Parathyroid adenoma (tissue), 2 donors: ENCODE measurements at regions not wholly inside any gene's neighbourhood (a gene's known extent, or its start where the extent isn't known, plus 50 kb on each side); places are given as distances from the start of the nearest gene placed in this dataset.

Experiments used
- H2AFZ ChIP-seq: fragments of 300-600 bp; sonication (generic); one replicate; pipeline ENCODE4 v1.7.0; 2017; ENCODE audit warnings: antibody characterized with exemption, mild to moderate bottlenecking
- H3K27ac ChIP-seq: fragments of 300-600 bp; sonication (generic); one replicate; pipeline ENCODE4 v1.7.0; 2017
- H3K27me3 ChIP-seq: fragments of 300-600 bp; sonication (generic); one replicate; pipeline ENCODE4 v1.7.0; 2017; ENCODE audit warnings: low read length; ENCODE audit not compliant: control insufficient read depth, insufficient read depth
- H3K36me3 ChIP-seq: fragments of 300-600 bp; sonication (generic); one replicate; pipeline ENCODE4 v1.7.0; 2017; ENCODE audit warnings: low read length; ENCODE audit not compliant: control insufficient read depth, insufficient read depth
- H3K4me1 ChIP-seq: fragments of 300-600 bp; sonication (generic); one replicate; pipeline ENCODE4 v1.7.0; 2017; ENCODE audit warnings: control low read depth
- H3K4me2 ChIP-seq: fragments of 300-600 bp; sonication (generic); one replicate; pipeline ENCODE4 v1.7.0; 2017; ENCODE audit warnings: low read length
- H3K4me3 ChIP-seq: fragments of 300-600 bp; sonication (generic); one replicate; pipeline ENCODE4 v1.7.0; 2017; ENCODE audit warnings: low read depth, low read length
- H3K79me2 ChIP-seq: fragments of 300-600 bp; sonication (generic); one replicate; pipeline ENCODE4 v1.7.0; 2017; ENCODE audit warnings: control low read depth
- H3K9ac ChIP-seq: fragments of 300-600 bp; sonication (generic); one replicate; pipeline ENCODE4 v1.7.0; 2017; ENCODE audit warnings: mild to moderate bottlenecking
- H3K9me3 ChIP-seq: fragments of 300-600 bp; sonication (generic); one replicate; pipeline ENCODE4 v1.7.0; 2017; ENCODE audit warnings: low read length; ENCODE audit not compliant: control insufficient read depth
- TF ChIP-seq, protein P1 (sequence below): fragments of 300-600 bp; sonication (generic); IDR thresholded peaks from one replicate; pipeline ENCODE4 v1.7.0; 2017; ENCODE audit warnings: antibody characterized with exemption, mild to moderate bottlenecking
- donor health status: primary hyperparathyroidism.

DNA sequence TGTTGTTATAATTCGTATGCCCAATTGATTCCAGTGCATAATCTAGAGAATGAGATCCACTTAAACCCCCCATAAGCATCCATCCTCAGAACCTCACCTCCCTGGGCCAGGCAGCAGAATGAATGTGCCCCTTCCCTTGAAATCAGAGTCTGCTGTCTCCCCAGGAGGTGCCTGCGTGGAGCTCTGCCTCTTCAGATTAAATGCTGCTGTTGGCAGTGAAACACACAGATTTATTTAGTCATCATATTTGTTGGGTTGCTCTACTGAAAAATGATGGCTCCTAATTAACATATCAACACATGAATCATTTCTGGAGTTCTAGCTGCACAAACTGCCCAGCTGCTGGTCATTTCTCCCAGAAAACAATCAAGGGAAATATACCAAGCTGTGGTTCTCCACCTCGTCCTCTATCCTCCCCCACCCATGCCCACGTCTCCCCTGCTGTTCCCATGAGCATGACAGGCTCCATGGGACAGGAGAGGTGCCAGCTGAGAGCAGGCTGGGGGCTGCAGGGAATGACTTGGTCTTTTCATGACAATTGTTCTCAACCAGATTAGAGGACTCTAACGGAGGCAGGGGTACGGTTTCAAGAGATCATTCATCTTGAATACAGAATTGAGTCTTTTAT lies 633.1 kb downstream of the CDH26 start:
- TF ChIP-seq, protein P1, sequence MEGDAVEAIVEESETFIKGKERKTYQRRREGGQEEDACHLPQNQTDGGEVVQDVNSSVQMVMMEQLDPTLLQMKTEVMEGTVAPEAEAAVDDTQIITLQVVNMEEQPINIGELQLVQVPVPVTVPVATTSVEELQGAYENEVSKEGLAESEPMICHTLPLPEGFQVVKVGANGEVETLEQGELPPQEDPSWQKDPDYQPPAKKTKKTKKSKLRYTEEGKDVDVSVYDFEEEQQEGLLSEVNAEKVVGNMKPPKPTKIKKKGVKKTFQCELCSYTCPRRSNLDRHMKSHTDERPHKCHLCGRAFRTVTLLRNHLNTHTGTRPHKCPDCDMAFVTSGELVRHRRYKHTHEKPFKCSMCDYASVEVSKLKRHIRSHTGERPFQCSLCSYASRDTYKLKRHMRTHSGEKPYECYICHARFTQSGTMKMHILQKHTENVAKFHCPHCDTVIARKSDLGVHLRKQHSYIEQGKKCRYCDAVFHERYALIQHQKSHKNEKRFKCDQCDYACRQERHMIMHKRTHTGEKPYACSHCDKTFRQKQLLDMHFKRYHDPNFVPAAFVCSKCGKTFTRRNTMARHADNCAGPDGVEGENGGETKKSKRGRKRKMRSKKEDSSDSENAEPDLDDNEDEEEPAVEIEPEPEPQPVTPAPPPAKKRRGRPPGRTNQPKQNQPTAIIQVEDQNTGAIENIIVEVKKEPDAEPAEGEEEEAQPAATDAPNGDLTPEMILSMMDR = no peak
- H3K4me1 ChIP-seq = no peaks in the 10 kb centered on the region

DNA sequence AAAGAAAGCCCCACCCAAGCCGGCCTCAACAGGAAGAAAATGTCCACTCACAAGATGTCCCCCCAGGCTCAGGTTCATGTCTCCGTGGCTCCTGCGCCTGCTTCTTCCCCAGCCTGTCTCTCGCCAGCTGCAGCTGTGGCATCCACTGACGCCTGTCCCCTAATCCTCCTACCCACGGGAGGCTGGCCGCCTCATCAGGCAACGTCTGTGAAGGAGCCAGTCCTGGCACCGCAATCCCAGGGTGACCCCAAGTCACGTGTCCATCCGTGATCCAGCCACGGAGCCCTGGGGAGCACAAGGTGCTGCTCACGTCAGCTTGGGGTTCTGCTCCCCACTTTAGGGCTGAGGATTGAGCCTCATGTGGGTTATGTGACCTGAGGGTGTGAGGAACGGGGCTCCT lies 640.3 kb downstream of the CDH26 start:
- Histone ChIP-seq H3K27me3 (no peaks in the 10 kb centered on the region), H3K4me3 (no peak overlapping the region), H3K79me2 (no peaks in the 10 kb centered on the region), H3K36me3 (no peaks in the 10 kb centered on the region), H2AFZ (no peak overlapping the region), H3K9ac (no peak overlapping the region), H3K27ac (no peak overlapping the region), H3K9me3 (no peaks in the 10 kb centered on the region), H3K4me2 (no peak overlapping the region), H3K4me1 (no peaks in the 10 kb centered on the region)
- TF ChIP-seq, protein P1 = no peak

More for the DNA sequence above, 633.1 kb downstream of the CDH26 start:
- H2AFZ ChIP-seq = no peak overlapping the region
- no peaks in the 10 kb centered on the region for H3K79me2 ChIP-seq
- H3K9me3 ChIP-seq = no peaks in the 10 kb centered on the region
- no peaks in the 10 kb centered on the region for H3K27me3 ChIP-seq
- H3K36me3 ChIP-seq = no peaks in the 10 kb centered on the region
- no peak overlapping the region for H3K27ac ChIP-seq
- H3K4me2 ChIP-seq = no peak overlapping the region
- no peak overlapping the region for H3K4me3 ChIP-seq
- H3K9ac ChIP-seq = no peak overlapping the region

DNA sequence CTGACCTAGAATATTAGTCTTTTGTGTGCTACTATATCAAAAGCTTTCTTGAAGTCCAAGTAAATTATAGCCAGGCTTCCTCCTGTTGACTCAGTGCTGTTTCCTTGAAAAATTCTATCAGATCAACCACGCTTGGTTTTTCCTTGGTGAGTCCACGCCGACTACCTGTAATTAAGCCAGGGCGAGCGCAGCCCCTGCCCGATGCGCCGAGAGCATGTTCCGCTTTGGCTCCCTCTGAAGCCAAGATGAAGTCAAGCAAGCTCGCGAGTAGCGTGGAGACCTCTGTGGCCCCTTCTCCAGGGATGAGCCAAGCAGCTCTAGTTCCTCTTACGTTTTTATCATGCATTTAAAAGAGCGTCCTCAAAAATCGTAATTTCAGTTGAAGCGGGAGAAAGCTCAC lies 641.2 kb downstream of the CDH26 start:
- Histone ChIP-seq H3K4me2 (no peak overlapping the region), H2AFZ (no peak overlapping the region), H3K4me1 (no peaks in the 10 kb centered on the region), H3K4me3 (no peak overlapping the region), H3K27me3 (no peaks in the 10 kb centered on the region), H3K9ac (no peak overlapping the region), H3K79me2 (no peaks in the 10 kb centered on the region), H3K36me3 (no peaks in the 10 kb centered on the region), H3K9me3 (no peaks in the 10 kb centered on the region), H3K27ac (no peak overlapping the region)
- TF ChIP-seq, protein P1 = no peak

DNA sequence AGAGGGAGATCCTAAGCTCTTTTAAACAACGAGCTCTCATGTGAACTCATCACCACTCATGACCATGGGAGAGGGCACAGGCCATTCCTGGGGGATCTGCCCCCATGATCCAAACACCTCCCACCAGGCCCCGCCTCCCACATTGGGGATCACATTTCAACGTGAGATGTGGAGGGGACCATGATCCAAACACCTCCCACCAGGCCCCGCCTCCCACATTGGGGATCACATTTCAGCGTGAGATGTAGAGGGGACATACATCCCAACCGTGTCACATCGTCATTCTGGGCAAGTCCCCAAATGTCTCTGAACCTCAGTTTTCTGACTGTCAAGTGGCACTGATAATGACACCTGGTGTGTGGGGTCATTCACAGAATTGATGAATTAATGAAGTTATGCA lies 641.8 kb downstream of the CDH26 start:
- no peak overlapping the region for H3K4me2 ChIP-seq
- H3K9ac ChIP-seq = no peak overlapping the region
- no peaks in the 10 kb centered on the region for H3K4me1 ChIP-seq
- no peaks in the 10 kb centered on the region for H3K9me3 ChIP-seq
- TF ChIP-seq, protein P1 = no peak
- no peaks in the 10 kb centered on the region for H3K27me3 ChIP-seq
- H3K27ac ChIP-seq = no peak overlapping the region
- H3K79me2 ChIP-seq = no peaks in the 10 kb centered on the region
- no peaks in the 10 kb centered on the region for H3K36me3 ChIP-seq
- H2AFZ ChIP-seq = no peak overlapping the region
- no peak overlapping the region for H3K4me3 ChIP-seq

DNA sequence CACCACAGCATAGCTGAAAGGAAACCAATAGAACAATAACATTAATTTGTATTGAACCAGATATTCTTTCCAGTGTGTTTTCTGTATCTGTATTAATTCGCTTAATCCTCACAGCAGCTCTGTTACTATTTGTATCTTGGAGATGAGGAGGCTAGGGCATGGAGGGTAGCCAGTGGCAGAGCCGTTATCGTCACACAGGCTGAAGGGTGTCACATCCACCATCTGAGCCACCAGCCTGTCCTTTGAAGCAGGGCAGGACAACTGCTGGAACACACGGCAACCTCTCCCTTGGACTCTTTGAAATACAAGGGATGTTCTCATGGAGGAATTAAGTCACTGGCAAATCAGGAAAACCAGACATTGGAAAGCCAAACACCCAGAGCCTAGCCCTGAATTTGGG lies 628.0 kb upstream of the CDH4 start:
- Histone ChIP-seq H3K36me3 (no peaks in the 10 kb centered on the region), H3K9me3 (no peaks in the 10 kb centered on the region), H3K4me3 (no peak overlapping the region), H3K4me1 (no peaks in the 10 kb centered on the region), H3K27ac (no peak overlapping the region), H3K79me2 (no peaks in the 10 kb centered on the region), H3K9ac (no peak overlapping the region), H3K27me3 (peaks cover 3% of the 10 kb centered on the region), H3K4me2 (no peak overlapping the region), H2AFZ (no peak overlapping the region)
- TF ChIP-seq, protein P1 = no peak
